RWPE1 (cell line): ENCODE measurements at regions not wholly inside any gene's neighbourhood (a gene's known extent, or its start where the extent isn't known, plus 50 kb on each side); places are given as distances from the start of the nearest gene placed in this dataset.
"Not testable (repeated sequence)": the region's sequence is repeated elsewhere in the genome, so short reads cannot be mapped to it uniquely, and the experiment has no call there.

Experiments used
- CTCF ChIA-PET: fragments of 350-600 bp; sonication (Branson Sonifier 250); formaldehyde crosslinking; extraction: SDS; loops from one replicate; lab custom pipeline; 2021; lab: Yijun Ruan, JAX
- POLR2A ChIA-PET: fragments of 400-600 bp; formaldehyde crosslinking; extraction: SDS; loops from one replicate; lab custom pipeline; 2020; ENCODE audit warnings: antibody characterized with exemption; ENCODE audit not compliant: low non-redundant PET; lab: Yijun Ruan, JAX
- DNase-seq: peaks from one replicate; pipeline ENCODE4 v3.0.0; 2012; ENCODE audit warnings: low spot score
- H3K27ac ChIP-seq: fragments of 450-650 bp; 2 replicates; pipeline ENCODE4 v1.5.1; 2017
- CTCF ChIP-seq: fragments of 450-650 bp; conservative IDR thresholded peaks from 2 replicates; pipeline ENCODE4 v1.5.1; 2017; ENCODE audit warnings: low read depth, mild to moderate bottlenecking

DNA sequence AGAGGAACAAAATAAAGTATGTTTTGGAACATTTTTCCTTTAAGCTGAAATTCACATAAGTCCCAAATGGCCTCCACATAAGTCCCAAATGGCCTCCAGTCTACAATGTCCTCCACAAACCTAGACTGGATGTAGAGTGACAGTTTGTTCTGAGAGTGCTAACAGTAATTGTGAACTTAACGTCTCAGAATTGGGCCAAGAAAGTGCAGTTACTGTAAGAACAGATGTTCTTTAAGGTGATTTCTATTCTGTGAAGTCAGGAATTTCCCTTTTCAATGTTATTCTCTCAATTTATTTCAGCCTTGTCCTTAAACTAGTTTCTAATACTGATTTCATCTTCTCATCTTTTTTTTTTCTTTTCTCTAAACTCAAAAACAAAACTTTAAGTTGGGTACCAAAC, 188.7 kb upstream of the SEMA3E start:
- no peak for TF ChIP-seq CTCF
- H3K27ac ChIP-seq, result no peak overlapping the region
- DNase-seq, result no peak
- ChIA-PET POLR2A (no interaction called here), CTCF (no interaction called here)

- CTCF ChIA-PET, result no interaction called here
- POLR2A ChIA-PET, result no interaction called here
- no peak for TF ChIP-seq CTCF
- no peak for DNase-seq
- H3K27ac ChIP-seq, result no peak overlapping the region
Measured at GRCh38 chr7:83836028-83836427, 187.1 kb upstream of the SEMA3E start.

GRCh38 chr7:83835424-83835823, 186.5 kb upstream of the SEMA3E start:
- no peak for TF ChIP-seq CTCF
- H3K27ac ChIP-seq, result no peak overlapping the region
- CTCF ChIA-PET, result no interaction called here
- POLR2A ChIA-PET, result no interaction called here
- DNase-seq, result no peak

- CTCF ChIA-PET, DNase-seq, POLR2A ChIA-PET, H3K27ac ChIP-seq: not testable (repeated sequence)
Measured at GRCh38 chr7:83833721-83834120, 184.8 kb upstream of the SEMA3E start.

DNA sequence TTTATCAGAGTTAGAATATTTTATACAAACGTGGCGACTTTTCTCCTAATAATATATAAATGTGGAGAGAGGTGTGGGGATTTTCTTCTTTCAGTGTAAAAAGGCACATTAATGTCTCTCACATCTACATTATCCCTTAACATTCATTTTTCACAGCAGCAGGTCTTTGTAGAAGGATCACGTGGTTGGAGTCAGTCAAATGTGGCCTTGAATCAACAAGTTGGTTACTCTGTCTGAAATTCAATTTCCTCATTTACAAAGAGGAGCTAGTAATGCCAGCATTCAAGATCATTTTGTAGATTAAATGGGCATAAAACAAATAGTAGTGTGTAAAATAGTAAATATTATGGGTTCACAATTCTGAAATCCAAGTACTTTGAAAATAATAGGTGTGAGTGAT, 183.1 kb upstream of the SEMA3E start:
- ChIA-PET CTCF (no interaction called here), POLR2A (no interaction called here)
- H3K27ac ChIP-seq, result no peak overlapping the region
- no peak for DNase-seq
- TF ChIP-seq CTCF, result no peak

- TF ChIP-seq CTCF, result no peak
- CTCF ChIA-PET, result no interaction called here
- POLR2A ChIA-PET, result no interaction called here
- H3K27ac ChIP-seq, result no peak overlapping the region
- DNase-seq, result no peak
Measured at GRCh38 chr7:83827036-83827435, 178.1 kb upstream of the SEMA3E start.

- peak; percentile 31 for DNase-seq
- no peak for TF ChIP-seq CTCF
- no peak overlapping the region for H3K27ac ChIP-seq
- POLR2A ChIA-PET, result no interaction called here
- CTCF ChIA-PET, result no interaction called here
Measured at GRCh38 chr7:83824214-83824613, 175.3 kb upstream of the SEMA3E start.
